Fibroblast of lung (primary cell): ENCODE measurements at regions not wholly inside any gene's neighbourhood (a gene's known extent, or its start where the extent isn't known, plus 50 kb on each side); places are given as distances from the start of the nearest gene placed in this dataset.

Experiments
- CTCF ChIP-seq, 2 donors: IDR thresholded peaks in 1 of 2; conservative IDR thresholded peaks in 1 of 2; 1 replicate in 1 of 2; 2 replicates in 1 of 2; pipeline ENCODE4 v1.5.1; 2011 to 2012; ENCODE audit warnings: low read length in 2 of 2, control low read depth in 1 of 2, inconsistent platforms in 1 of 2, low read depth in 1 of 2, mild to moderate bottlenecking in 1 of 2
- EZH2 ChIP-seq: IDR thresholded peaks from 2 replicates; pipeline ENCODE4 v1.5.1; 2012; ENCODE audit warnings: low read length, control low read depth, mild to moderate bottlenecking; ENCODE audit errors: missing control alignments

- TF ChIP-seq CTCF (conservative IDR thresholded peaks at IDR 0.05 in 1 of 2, IDR thresholded peaks at IDR 0.05 in 1 of 2; ENCODE audit: low read depth in 1 of 2, low read length in 2 of 2) (no peak), EZH2 (no peak)
Measured at GRCh38 chr1:220372451-220372850, 100.2 kb upstream of the RAB3GAP2 start.
